Peyer's patch (tissue), 4 donors: ENCODE measurements at regions not wholly inside any gene's neighbourhood (a gene's known extent, or its start where the extent isn't known, plus 50 kb on each side); places are given as distances from the start of the nearest gene placed in this dataset.

Experiments
- DNase-seq, 3 donors: peaks; one replicate each; pipeline ENCODE4 v3.0.0-alpha.2; 2017 to 2019
- H3K27ac ChIP-seq, 4 donors: fragments of 200-600 bp; sonication (generic); one replicate each; pipeline ENCODE4 v1.5.1; 2016 to 2019
- H3K27me3 ChIP-seq, 2 donors: fragments of 200-600 bp; sonication (generic); one replicate each; pipeline ENCODE4 v1.5.1; 2019
- H3K36me3 ChIP-seq, 3 donors: fragments of 200-600 bp; sonication (generic); one replicate each; pipeline ENCODE4 v1.5.1; 2016 to 2019
- H3K4me1 ChIP-seq, 4 donors: fragments of 200-600 bp; sonication (generic); one replicate each; pipeline ENCODE4 v1.5.1; 2016 to 2019
- H3K4me3 ChIP-seq, 4 donors: fragments of 200-600 bp; sonication (generic); 1 replicate in 3 of 4; 2 replicates in 1 of 4; pipeline ENCODE4 v1.5.1; 2016 to 2019; ENCODE audit warnings: mild to moderate bottlenecking in 1 of 4
- H3K9me3 ChIP-seq, 4 donors: fragments of 200-600 bp; sonication (generic); one replicate each; pipeline ENCODE4 v1.5.1; 2016 to 2019; ENCODE audit warnings: mild to moderate bottlenecking in 1 of 4
- POLR2A ChIP-seq, 2 donors: fragments of 450-650 bp; IDR thresholded peaks; one replicate each; pipeline ENCODE4 v1.5.1; 2017; ENCODE audit warnings: antibody characterized with exemption in 2 of 2, mild to moderate bottlenecking in 2 of 2, moderate library complexity in 2 of 2
- TF ChIP-seq, protein P1 (sequence below), 6 experiments: fragments of 450-650 bp in 4 of 6; fragments of 200-600 bp in 2 of 6; sonication (generic) in 1 of 6; IDR thresholded peaks; one replicate each; pipeline ENCODE4 v1.5.1; 2017 to 2019; ENCODE audit warnings: antibody characterized with exemption in 6 of 6, mild to moderate bottlenecking in 3 of 6, moderate library complexity in 1 of 6

DNA sequence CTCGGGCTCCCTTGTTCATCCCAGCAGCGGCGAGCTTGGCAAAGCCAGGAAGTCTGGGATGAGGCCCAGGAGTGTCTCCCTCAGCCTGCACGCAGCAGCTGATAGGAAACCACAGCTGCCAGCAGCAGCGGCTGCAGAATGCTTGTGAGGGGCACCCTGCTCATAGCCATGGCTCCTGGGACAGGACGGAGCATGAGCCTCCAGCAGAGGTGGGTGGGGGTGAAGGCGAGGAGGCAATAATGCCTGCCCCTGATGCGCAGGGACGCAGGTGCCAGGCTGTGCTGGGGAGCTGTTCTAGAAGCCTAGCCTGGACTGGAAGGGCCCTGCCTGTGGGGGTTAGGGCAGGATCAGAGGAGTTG lies 157.9 kb downstream of the CD83 start:
- Histone ChIP-seq H3K36me3 (no peaks in the 10 kb centered on the region), H3K27ac (peak overlapping the region in 2 of 4 donors; percentile 65 to 76), H3K4me3 (no peak overlapping the region), H3K27me3 (no peaks in the 10 kb centered on the region), H3K4me1 (peaks cover 0 to 22% (median 9%) of the 10 kb centered on the region in 4 donors), H3K9me3 (peaks cover 0 to 6% (median 0%) of the 10 kb centered on the region in 4 donors)
- no peak for DNase-seq
- no peak for TF ChIP-seq POLR2A (IDR thresholded peaks at IDR 0.05)
- TF ChIP-seq, protein P1, sequence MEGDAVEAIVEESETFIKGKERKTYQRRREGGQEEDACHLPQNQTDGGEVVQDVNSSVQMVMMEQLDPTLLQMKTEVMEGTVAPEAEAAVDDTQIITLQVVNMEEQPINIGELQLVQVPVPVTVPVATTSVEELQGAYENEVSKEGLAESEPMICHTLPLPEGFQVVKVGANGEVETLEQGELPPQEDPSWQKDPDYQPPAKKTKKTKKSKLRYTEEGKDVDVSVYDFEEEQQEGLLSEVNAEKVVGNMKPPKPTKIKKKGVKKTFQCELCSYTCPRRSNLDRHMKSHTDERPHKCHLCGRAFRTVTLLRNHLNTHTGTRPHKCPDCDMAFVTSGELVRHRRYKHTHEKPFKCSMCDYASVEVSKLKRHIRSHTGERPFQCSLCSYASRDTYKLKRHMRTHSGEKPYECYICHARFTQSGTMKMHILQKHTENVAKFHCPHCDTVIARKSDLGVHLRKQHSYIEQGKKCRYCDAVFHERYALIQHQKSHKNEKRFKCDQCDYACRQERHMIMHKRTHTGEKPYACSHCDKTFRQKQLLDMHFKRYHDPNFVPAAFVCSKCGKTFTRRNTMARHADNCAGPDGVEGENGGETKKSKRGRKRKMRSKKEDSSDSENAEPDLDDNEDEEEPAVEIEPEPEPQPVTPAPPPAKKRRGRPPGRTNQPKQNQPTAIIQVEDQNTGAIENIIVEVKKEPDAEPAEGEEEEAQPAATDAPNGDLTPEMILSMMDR (IDR thresholded peaks at IDR 0.05), result no peak

DNA sequence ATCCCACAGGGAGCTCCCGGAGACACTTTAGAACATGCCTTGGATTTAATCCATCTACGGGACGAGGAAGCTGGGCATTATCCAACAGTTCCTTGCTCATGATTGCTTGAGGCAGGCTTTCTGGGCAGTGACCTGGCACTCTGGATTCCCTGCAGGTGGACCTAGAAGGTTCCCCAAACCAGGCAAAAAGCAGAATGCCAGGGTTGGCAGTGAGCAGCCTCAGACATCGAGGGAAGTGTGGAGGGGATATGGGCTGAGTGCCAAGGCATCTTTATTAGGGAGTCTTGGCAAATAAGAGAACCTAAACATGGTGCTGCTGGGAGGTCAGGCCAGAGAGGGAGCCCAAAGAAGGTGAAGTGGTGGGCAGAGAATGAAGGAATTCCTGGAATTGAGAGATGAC lies 158.5 kb downstream of the CD83 start:
- TF ChIP-seq, protein P1 (IDR thresholded peaks at IDR 0.05), result no peak
- TF ChIP-seq POLR2A (IDR thresholded peaks at IDR 0.05), result no peak
- Histone ChIP-seq H3K4me1 (peaks cover 0 to 22% (median 9%) of the 10 kb centered on the region in 4 donors), H3K27me3 (no peaks in the 10 kb centered on the region), H3K27ac (peak overlapping the region in 3 of 4 donors; percentile 13 to 76 (median 65)), H3K36me3 (no peaks in the 10 kb centered on the region), H3K4me3 (no peak overlapping the region), H3K9me3 (peaks cover 0 to 6% (median 0%) of the 10 kb centered on the region in 4 donors)
- DNase-seq, result no peak

DNA sequence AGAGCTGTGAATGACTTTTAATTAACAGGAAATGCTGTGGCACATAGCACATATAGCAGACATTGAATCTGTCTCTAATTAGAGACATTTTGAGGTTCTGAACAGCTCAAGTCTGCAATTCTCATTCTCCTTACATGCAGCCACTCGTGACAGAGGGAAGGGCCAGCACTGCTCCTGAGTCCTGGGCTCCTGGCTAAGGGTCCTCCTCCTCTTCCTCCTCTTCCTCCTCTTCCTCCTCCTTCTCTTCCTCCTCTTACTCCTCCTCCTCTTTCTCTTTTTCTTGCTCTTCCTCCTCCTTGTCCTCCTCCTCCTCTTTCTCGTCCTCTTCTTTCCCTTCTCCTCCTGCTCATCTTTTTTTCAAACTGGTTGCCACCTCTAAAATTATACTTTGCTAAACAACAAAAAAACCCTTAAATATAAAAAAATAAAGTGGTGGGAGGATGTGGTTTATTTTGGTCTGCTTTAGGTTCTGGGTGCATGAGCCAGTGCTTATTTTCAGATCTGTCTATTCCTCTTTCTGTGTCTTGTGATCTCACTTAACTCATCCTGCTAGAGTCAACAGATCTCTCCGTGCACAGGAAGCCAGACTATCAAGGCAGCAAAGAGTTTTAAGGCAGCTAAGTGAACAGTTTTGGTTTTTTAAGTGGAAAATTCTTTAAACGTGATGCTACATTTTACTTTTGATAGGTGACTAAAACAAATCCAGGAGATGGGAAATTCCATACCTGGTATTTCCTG lies 159.3 kb downstream of the CD83 start:
- Histone ChIP-seq H3K9me3 (peaks cover 0 to 6% (median 0%) of the 10 kb centered on the region in 4 donors), H3K4me3 (no peak overlapping the region), H3K36me3 (no peaks in the 10 kb centered on the region), H3K4me1 (peaks cover 0 to 22% (median 9%) of the 10 kb centered on the region in 4 donors), H3K27me3 (no peaks in the 10 kb centered on the region), H3K27ac (peak overlapping the region in 3 of 4 donors; percentile 21 to 76 (median 72))
- DNase-seq, result peak in 1 of 3 donors; percentile 50
- TF ChIP-seq, protein P1 (IDR thresholded peaks at IDR 0.05), result no peak
- TF ChIP-seq POLR2A (IDR thresholded peaks at IDR 0.05), result no peak

GRCh38 chr6:14277405-14277930 lies 159.9 kb downstream of the CD83 start:
- peaks cover 0 to 22% (median 9%) of the 10 kb centered on the region in 4 donors for H3K4me1 ChIP-seq
- H3K36me3 ChIP-seq, result no peaks in the 10 kb centered on the region
- peak overlapping the region in 3 of 4 donors; percentile 21 to 76 (median 72) for H3K27ac ChIP-seq
- DNase-seq, result no peak
- H3K27me3 ChIP-seq, result no peaks in the 10 kb centered on the region
- H3K4me3 ChIP-seq, result no peak overlapping the region
- peaks cover 0 to 4% (median 0%) of the 10 kb centered on the region in 4 donors for H3K9me3 ChIP-seq
- TF ChIP-seq POLR2A (IDR thresholded peaks at IDR 0.05), result no peak
- TF ChIP-seq, protein P1 (IDR thresholded peaks at IDR 0.05), result no peak

GRCh38 chr6:14278006-14278405 lies 160.4 kb downstream of the CD83 start:
- no peak for DNase-seq
- Histone ChIP-seq H3K27me3 (no peaks in the 10 kb centered on the region), H3K4me3 (no peak overlapping the region), H3K4me1 (peaks cover 0 to 22% (median 9%) of the 10 kb centered on the region in 4 donors), H3K9me3 (no peaks in the 10 kb centered on the region), H3K27ac (peak overlapping the region in 1 of 4 donors; percentile 76), H3K36me3 (no peaks in the 10 kb centered on the region)
- no peak for TF ChIP-seq POLR2A (IDR thresholded peaks at IDR 0.05)
- TF ChIP-seq, protein P1 (IDR thresholded peaks at IDR 0.05), result no peak
